SK-N-MC (cell line): ENCODE measurements at regions not wholly inside any gene's neighbourhood (a gene's known extent, or its start where the extent isn't known, plus 50 kb on each side); places are given as distances from the start of the nearest gene placed in this dataset.

Experiments used
- EZH2 ChIP-seq: fragments of 200-600 bp; sonication (generic); IDR thresholded peaks from one replicate; pipeline ENCODE4 v1.6.1; 2017; ENCODE audit warnings: antibody characterized with exemption
- POLR2AphosphoS5 ChIP-seq: IDR thresholded peaks from 2 replicates; pipeline ENCODE4 v1.6.1; 2012; ENCODE audit warnings: mild to moderate bottlenecking, low read depth, low read length, borderline replicate concordance

- TF ChIP-seq EZH2 (no peak), POLR2AphosphoS5 (no peak)
Observed at GRCh38 chr11:49442669-49443068, 234.3 kb upstream of the FOLH1 start.
